ENCODE measurements at regions not wholly inside any gene's neighbourhood (a gene's known extent, or its start where the extent isn't known, plus 50 kb on each side); places are given as distances from the start of the nearest gene placed in this dataset.
"Not testable (repeated sequence)": the region's sequence is repeated elsewhere in the genome, so short reads cannot be mapped to it uniquely, and the experiment has no call there.

- intact Hi-C loops (cut with DNase I): no loop called here
- DNase-seq: no peak
Observed at GRCh38 chr18:76307293-76307690, 187.8 kb downstream of the ZNF516 start.

GRCh38 chr18:76306685-76307292, 188.3 kb downstream of the ZNF516 start:
- no peak for DNase-seq
- intact Hi-C loops (cut with DNase I): no loop called here

GRCh38 chr18:76285866-76286265, 209.2 kb downstream of the ZNF516 start:
- intact Hi-C loops (cut with DNase I): no loop called here
- DNase-seq: no peak

- no peak for DNase-seq
- intact Hi-C loops (cut with DNase I): no loop called here
Observed at GRCh38 chr18:76281565-76281964, 213.5 kb downstream of the ZNF516 start.

- no peak for DNase-seq
- intact Hi-C loops (cut with DNase I): loop anchor here (10.0 kb wide), 1 partner anchor 1623 kb away; no protein-coding TSS in a partner anchor
Observed at GRCh38 chr18:76277801-76278200, 217.2 kb downstream of the ZNF516 start.

- DNase-seq: no peak
- intact Hi-C loops (cut with DNase I): loop anchor here (10.0 kb wide), 1 partner anchor 1621 kb away; no protein-coding TSS in a partner anchor
Observed at GRCh38 chr18:76275727-76276313, 219.2 kb downstream of the ZNF516 start.

- DNase-seq: peak; percentile 43 to 96 (median 70)
- intact Hi-C loops (cut with DNase I): loop anchor here (10.0 kb wide), 1 partner anchor 1620 kb away; no protein-coding TSS in a partner anchor
Observed at GRCh38 chr18:76274468-76275289, 220.4 kb downstream of the ZNF516 start.

- DNase-seq: no peak
- intact Hi-C loops (cut with DNase I): loop anchor here (10.0 kb wide), 1 partner anchor 1619 kb away; no protein-coding TSS in a partner anchor
Observed at GRCh38 chr18:76273956-76274355, 221.1 kb downstream of the ZNF516 start.

GRCh38 chr18:76273036-76273545, 222.0 kb downstream of the ZNF516 start:
- DNase-seq: no peak
- intact Hi-C loops (cut with DNase I): loop anchor here (10.0 kb wide), 1 partner anchor 1618 kb away; no protein-coding TSS in a partner anchor

- intact Hi-C loops (cut with DNase I); DNase-seq: not testable (repeated sequence)
Observed at GRCh38 chr18:76267423-76267822, 227.6 kb downstream of the ZNF516 start.

GRCh38 chr18:76266236-76266991, 228.6 kb downstream of the ZNF516 start:
- no peak for DNase-seq
- intact Hi-C loops (cut with DNase I): no loop called here

- intact Hi-C loops (cut with DNase I): no loop called here
- no peak for DNase-seq
Observed at GRCh38 chr18:76265497-76266235, 229.4 kb downstream of the ZNF516 start.

GRCh38 chr18:76264876-76265250, 230.2 kb downstream of the ZNF516 start:
- no peak for DNase-seq
- intact Hi-C loops (cut with DNase I): no loop called here

GRCh38 chr18:76264198-76264875, 230.7 kb downstream of the ZNF516 start:
- DNase-seq: no peak
- intact Hi-C loops (cut with DNase I): no loop called here

GRCh38 chr18:76263046-76264005, 231.7 kb downstream of the ZNF516 start:
- intact Hi-C loops (cut with DNase I): no loop called here
- DNase-seq: no peak

- peak in 8 of 10 donors; percentile 25 to 88 (median 42) for DNase-seq
- intact Hi-C loops (cut with DNase I): no loop called here
Observed at GRCh38 chr18:76260941-76261472, 234.0 kb downstream of the ZNF516 start.

- DNase-seq: no peak
- intact Hi-C loops (cut with DNase I): loop anchor here (5.0 to 10.0 kb wide), 2 partner anchors 93 to 1905 kb away; no protein-coding TSS in a partner anchor
Observed at GRCh38 chr18:76259711-76260110, 235.3 kb downstream of the ZNF516 start.
